ENCODE measurements at regions not wholly inside any gene's neighbourhood (a gene's known extent, or its start where the extent isn't known, plus 50 kb on each side); places are given as distances from the start of the nearest gene placed in this dataset.

- CTCF ChIA-PET = interaction anchor here (0.9 to 1.1 kb wide), 2 partner anchors 363 to 366 kb away, joined by 3 to 4 read pairs; no protein-coding TSS in a partner anchor
- Histone ChIP-seq H3K4me3 (ENCODE audit: low read depth, low read length) (no peak overlapping the region), H3K9me3 (ENCODE audit: control insufficient read depth, insufficient read depth, low read length) (no peaks in the 10 kb centered on the region), H3K27me3 (ENCODE audit: control insufficient read depth, insufficient read depth, low read length) (peaks cover 13% of the 10 kb centered on the region), H3K27ac (ENCODE audit: low read depth, low read length) (no peak overlapping the region)
- DNase-seq (ENCODE audit: low read depth, low spot score) = no peak
- TF ChIP-seq CTCF (IDR thresholded peaks at IDR 0.05; ENCODE audit: low read depth, low read length) = no peak
- POLR2A ChIA-PET = no interaction called here
These were observed 62.8 kb upstream of the PAXBP1 start for GRCh38 chr21:32834211-32834915.

- H3K9me3 ChIP-seq (ENCODE audit: control insufficient read depth, insufficient read depth, low read length) = no peaks in the 10 kb centered on the region
- no peak overlapping the region for H3K4me3 ChIP-seq (ENCODE audit: low read depth, low read length)
- no peak for DNase-seq (ENCODE audit: low read depth, low spot score)
- POLR2A ChIA-PET = no interaction called here
- CTCF ChIA-PET = interaction anchor here (1.7 kb wide), 1 partner anchor 362 kb away, joined by 9 read pairs; no protein-coding TSS in a partner anchor
- H3K27ac ChIP-seq (ENCODE audit: low read depth, low read length) = no peak overlapping the region
- TF ChIP-seq CTCF (IDR thresholded peaks at IDR 0.05; ENCODE audit: low read depth, low read length) = no peak
- H3K27me3 ChIP-seq (ENCODE audit: control insufficient read depth, insufficient read depth, low read length) = peaks cover 16% of the 10 kb centered on the region
These were observed 63.3 kb upstream of the PAXBP1 start for GRCh38 chr21:32834916-32835235.

- TF ChIP-seq CTCF (IDR thresholded peaks at IDR 0.05; ENCODE audit: low read depth, low read length) = no peak
- DNase-seq (ENCODE audit: low read depth, low spot score) = no peak
- ChIA-PET CTCF (no interaction called here), POLR2A (no interaction called here)
- H3K4me3 ChIP-seq (ENCODE audit: low read depth, low read length) = no peak overlapping the region
- peaks cover 3% of the 10 kb centered on the region for H3K27me3 ChIP-seq (ENCODE audit: control insufficient read depth, insufficient read depth, low read length)
- no peaks in the 10 kb centered on the region for H3K9me3 ChIP-seq (ENCODE audit: control insufficient read depth, insufficient read depth, low read length)
- no peak overlapping the region for H3K27ac ChIP-seq (ENCODE audit: low read depth, low read length)
These were observed 70.6 kb upstream of the PAXBP1 start for GRCh38 chr21:32842146-32842545.

GRCh38 chr21:32843561-32843960, 72.0 kb upstream of the PAXBP1 start:
- Histone ChIP-seq H3K27ac (ENCODE audit: low read depth, low read length) (no peak overlapping the region), H3K4me3 (ENCODE audit: low read depth, low read length) (no peak overlapping the region), H3K9me3 (ENCODE audit: control insufficient read depth, insufficient read depth, low read length) (no peaks in the 10 kb centered on the region), H3K27me3 (ENCODE audit: control insufficient read depth, insufficient read depth, low read length) (peaks cover 3% of the 10 kb centered on the region)
- CTCF ChIA-PET = no interaction called here
- no peak for DNase-seq (ENCODE audit: low read depth, low spot score)
- no peak for TF ChIP-seq CTCF (IDR thresholded peaks at IDR 0.05; ENCODE audit: low read depth, low read length)
- POLR2A ChIA-PET = no interaction called here

GRCh38 chr21:32844076-32844475, 72.5 kb upstream of the PAXBP1 start:
- Histone ChIP-seq H3K4me3 (ENCODE audit: low read depth, low read length) (no peak overlapping the region), H3K9me3 (ENCODE audit: control insufficient read depth, insufficient read depth, low read length) (no peaks in the 10 kb centered on the region), H3K27ac (ENCODE audit: low read depth, low read length) (no peak overlapping the region), H3K27me3 (ENCODE audit: control insufficient read depth, insufficient read depth, low read length) (peaks cover 3% of the 10 kb centered on the region)
- POLR2A ChIA-PET = no interaction called here
- DNase-seq (ENCODE audit: low read depth, low spot score) = no peak
- TF ChIP-seq CTCF (IDR thresholded peaks at IDR 0.05; ENCODE audit: low read depth, low read length) = no peak
- CTCF ChIA-PET = no interaction called here
